A673 (cell line): ENCODE measurements at regions not wholly inside any gene's neighbourhood (a gene's known extent, or its start where the extent isn't known, plus 50 kb on each side); places are given as distances from the start of the nearest gene placed in this dataset.

Source experiments
- BruUV-seq: library from RNA; stranded (reverse); fragments of 400-500 nt; replicated peaks from 2 replicates; lab custom pipeline; 2021; lab: Mats Ljungman, UMichigan
- CTCF ChIA-PET: fragments of 300-600 bp; sonication (Branson Sonifier 250); formaldehyde crosslinking; loops from one replicate; lab custom pipeline; 2022; ENCODE audit warnings: antibody characterized with exemption; lab: Charles Lee
- POLR2A ChIA-PET: fragments of 300-600 bp; sonication (Branson Sonifier 250); formaldehyde crosslinking; loops from one replicate; lab custom pipeline; 2022; ENCODE audit warnings: antibody characterized with exemption; ENCODE audit not compliant: low non-redundant PET; lab: Charles Lee
- DNase-seq: peaks from one replicate; pipeline ENCODE4 v3.0.0-alpha.2; 2015; ENCODE audit warnings: low spot score
- H3K27ac ChIP-seq: fragments of 200-600 bp; sonication (generic); 2 replicates; pipeline ENCODE4 v1.5.1; 2016; ENCODE audit warnings: mixed run types, low read depth, mild to moderate bottlenecking, mixed read lengths, antibody characterized with exemption, low read length; ENCODE audit not compliant: poor library complexity, severe bottlenecking
- H3K27me3 ChIP-seq: fragments of 200-600 bp; sonication (generic); replicated peaks from 2 replicates; pipeline ENCODE4 v1.6.1; 2017; ENCODE audit warnings: mixed run types, low read depth, mild to moderate bottlenecking, mixed read lengths, antibody characterized with exemption, low read length; ENCODE audit not compliant: insufficient read depth, poor library complexity
- H3K36me3 ChIP-seq: fragments of 200-600 bp; sonication (generic); 2 replicates; pipeline ENCODE4 v1.6.1; 2016; ENCODE audit warnings: mixed run types, mild to moderate bottlenecking, mixed read lengths, antibody characterized with exemption, low read length; ENCODE audit not compliant: insufficient read depth, poor library complexity, severe bottlenecking
- H3K4me1 ChIP-seq: fragments of 200-600 bp; sonication (generic); 2 replicates; pipeline ENCODE4 v1.6.1; 2017; ENCODE audit warnings: mixed run types, mild to moderate bottlenecking, mixed read lengths, antibody characterized with exemption, low read length; ENCODE audit not compliant: insufficient read depth, poor library complexity, severe bottlenecking
- H3K4me3 ChIP-seq: fragments of 200-600 bp; sonication (generic); 2 replicates; pipeline ENCODE4 v1.5.1; 2016; ENCODE audit warnings: low read depth, mixed run types, mild to moderate bottlenecking, mixed read lengths, low read length; ENCODE audit not compliant: poor library complexity, severe bottlenecking
- H3K9me3 ChIP-seq: fragments of 200-600 bp; sonication (generic); 2 replicates; pipeline ENCODE4 v1.6.1; 2016; ENCODE audit warnings: mixed run types, low read depth, mild to moderate bottlenecking, mixed read lengths, antibody characterized with exemption, low read length; ENCODE audit not compliant: poor library complexity, severe bottlenecking
- CTCF ChIP-seq: fragments of 300-800, 200-600 bp; sonication (generic); conservative IDR thresholded peaks from 2 replicates; pipeline ENCODE4 v1.5.1; 2017; ENCODE audit warnings: low read depth, mild to moderate bottlenecking, antibody characterized with exemption, low read length, moderate library complexity, mixed read lengths
- EZH2 ChIP-seq: fragments of 200-600 bp; sonication (generic); IDR thresholded peaks from 2 replicates; pipeline ENCODE4 v1.6.1; 2017; ENCODE audit warnings: borderline replicate concordance, low read depth, mild to moderate bottlenecking, mixed read lengths, antibody characterized with exemption, low read length; ENCODE audit not compliant: poor library complexity, severe bottlenecking
- intact Hi-C: fragments of 100-400 bp; cut with micrococcal nuclease; formaldehyde crosslinking; loops from one replicate; pipeline ENCODE4 v1.10.0; 2022; ENCODE audit not compliant: unreplicated experiment

GRCh38 chr2:76444732-76445131 is 734.0 kb upstream of the GCFC2 start:
- Histone ChIP-seq H3K36me3 (no peaks in the 10 kb centered on the region), H3K27me3 (no peaks in the 10 kb centered on the region), H3K4me3 (no peak overlapping the region), H3K4me1 (no peaks in the 10 kb centered on the region), H3K27ac (no peak overlapping the region), H3K9me3 (no peaks in the 10 kb centered on the region)
- no peak for DNase-seq
- POLR2A ChIA-PET, result no interaction called here
- TF ChIP-seq CTCF, result no peak
- TF ChIP-seq EZH2, result no peak
- no TSS peak for BruUV-seq
- intact Hi-C loops, result no loop called here
- CTCF ChIA-PET, result no interaction called here

GRCh38 chr2:76437564-76437963 is 726.8 kb upstream of the GCFC2 start:
- H3K9me3 ChIP-seq, result no peaks in the 10 kb centered on the region
- no peaks in the 10 kb centered on the region for H3K27me3 ChIP-seq
- TF ChIP-seq EZH2 (no peak), CTCF (no peak)
- no peaks in the 10 kb centered on the region for H3K36me3 ChIP-seq
- intact Hi-C loops, result no loop called here
- no peak overlapping the region for H3K4me3 ChIP-seq
- H3K27ac ChIP-seq, result no peak overlapping the region
- no TSS peak for BruUV-seq
- DNase-seq, result no peak
- CTCF ChIA-PET, result no interaction called here
- POLR2A ChIA-PET, result no interaction called here
- H3K4me1 ChIP-seq, result no peaks in the 10 kb centered on the region

DNA sequence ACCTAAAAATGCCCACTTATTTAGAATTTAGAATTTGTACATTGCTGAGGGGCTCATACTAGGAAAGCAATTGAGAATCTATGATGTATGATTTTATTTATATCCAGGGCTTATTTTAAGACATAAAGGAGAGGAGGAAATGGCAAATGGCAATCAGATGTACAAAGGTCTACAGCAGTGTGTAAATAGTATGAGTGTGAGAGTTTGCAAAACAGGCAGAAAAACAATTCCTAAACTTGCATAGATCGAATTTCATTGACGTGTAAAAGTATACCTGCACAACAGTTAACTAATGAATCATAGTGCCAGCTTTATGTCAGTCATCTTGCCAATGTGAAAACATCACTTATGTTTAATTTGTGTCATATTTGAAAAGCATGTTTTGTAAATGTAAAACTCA is 718.7 kb upstream of the GCFC2 start:
- ChIA-PET POLR2A (no interaction called here), CTCF (no interaction called here)
- Histone ChIP-seq H3K4me1 (no peaks in the 10 kb centered on the region), H3K27me3 (no peaks in the 10 kb centered on the region), H3K36me3 (no peaks in the 10 kb centered on the region), H3K9me3 (no peaks in the 10 kb centered on the region), H3K27ac (no peak overlapping the region), H3K4me3 (no peak overlapping the region)
- TF ChIP-seq EZH2 (no peak), CTCF (no peak)
- no TSS peak for BruUV-seq
- intact Hi-C loops, result no loop called here
- DNase-seq, result no peak
